IgD-negative memory B cell (primary cell): ENCODE measurements at regions not wholly inside any gene's neighbourhood (a gene's known extent, or its start where the extent isn't known, plus 50 kb on each side); places are given as distances from the start of the nearest gene placed in this dataset.

ENCODE experiments used
- H3K27ac Mint-ChIP-seq, 3 donors: one replicate each; pipeline ENCODE4 v1.8.0; 2020 to 2022; ENCODE audit warnings: mild to moderate bottlenecking in 3 of 3, mixed read lengths in 3 of 3, moderate library complexity in 1 of 3
- H3K27me3 Mint-ChIP-seq: one replicate; pipeline ENCODE4 v1.8.0; 2021; ENCODE audit warnings: mixed read lengths
- H3K36me3 Mint-ChIP-seq: one replicate; pipeline ENCODE4 v1.8.0; 2020; ENCODE audit warnings: mild to moderate bottlenecking, mixed read lengths
- H3K4me1 Mint-ChIP-seq, 3 donors: one replicate each; pipeline ENCODE4 v1.8.0; 2020 to 2022; ENCODE audit warnings: mixed read lengths in 3 of 3, mild to moderate bottlenecking in 1 of 3
- H3K4me3 Mint-ChIP-seq, 4 donors: one replicate each; pipeline ENCODE4 v1.8.0; 2020 to 2022; ENCODE audit warnings: mild to moderate bottlenecking in 4 of 4, mixed read lengths in 4 of 4, moderate library complexity in 3 of 4
- H3K9me3 Mint-ChIP-seq, 3 donors: one replicate each; pipeline ENCODE4 v1.8.0; 2020 to 2021; ENCODE audit warnings: mixed read lengths in 3 of 3, mild to moderate bottlenecking in 1 of 3

GRCh38 chr6:165922309-165922794, 245.3 kb downstream of the TBXT start:
- Mint-ChIP-seq H3K36me3 (peaks cover 1% of the 10 kb centered on the region), H3K9me3 (peaks cover 3 to 5% (median 5%) of the 10 kb centered on the region in 3 donors), H3K27ac (no peak overlapping the region), H3K27me3 (peaks cover 3% of the 10 kb centered on the region), H3K4me1 (no peaks in the 10 kb centered on the region), H3K4me3 (no peak overlapping the region)

GRCh38 chr6:165920896-165921671, 246.6 kb downstream of the TBXT start:
- Mint-ChIP-seq H3K9me3 (peaks cover 3 to 5% (median 5%) of the 10 kb centered on the region in 3 donors), H3K4me3 (no peak overlapping the region), H3K27me3 (peaks cover 5% of the 10 kb centered on the region), H3K4me1 (no peaks in the 10 kb centered on the region), H3K27ac (no peak overlapping the region), H3K36me3 (peaks cover 1% of the 10 kb centered on the region)

GRCh38 chr6:165917576-165917975, 250.1 kb downstream of the TBXT start:
- H3K27me3 Mint-ChIP-seq, result peaks cover 5% of the 10 kb centered on the region
- H3K4me3 Mint-ChIP-seq, result no peak overlapping the region
- H3K27ac Mint-ChIP-seq, result no peak overlapping the region
- H3K9me3 Mint-ChIP-seq, result peaks cover 0 to 2% (median 0%) of the 10 kb centered on the region in 3 donors
- H3K36me3 Mint-ChIP-seq, result peaks cover 1% of the 10 kb centered on the region
- no peaks in the 10 kb centered on the region for H3K4me1 Mint-ChIP-seq

GRCh38 chr6:165915022-165915770, 252.2 kb upstream of the PDE10A start:
- H3K4me1 Mint-ChIP-seq, result no peaks in the 10 kb centered on the region
- no peak overlapping the region for H3K27ac Mint-ChIP-seq

GRCh38 chr6:165913676-165914570, 250.9 kb upstream of the PDE10A start:
- Mint-ChIP-seq H3K36me3 (peaks cover 1% of the 10 kb centered on the region), H3K27ac (no peak overlapping the region), H3K27me3 (peaks cover 1% of the 10 kb centered on the region), H3K4me3 (no peak overlapping the region), H3K9me3 (peaks cover 0 to 2% (median 0%) of the 10 kb centered on the region in 3 donors), H3K4me1 (no peaks in the 10 kb centered on the region)

More at GRCh38 chr6:165915022-165915770, 252.2 kb upstream of the PDE10A start:
- no peaks in the 10 kb centered on the region for H3K9me3 Mint-ChIP-seq
- H3K27me3 Mint-ChIP-seq, result peaks cover 1% of the 10 kb centered on the region
- peaks cover 1% of the 10 kb centered on the region for H3K36me3 Mint-ChIP-seq
- no peak overlapping the region for H3K4me3 Mint-ChIP-seq

GRCh38 chr6:165910184-165910966, 247.3 kb upstream of the PDE10A start:
- Mint-ChIP-seq H3K9me3 (peaks cover 0 to 2% (median 0%) of the 10 kb centered on the region in 3 donors), H3K4me3 (no peak overlapping the region), H3K27me3 (no peaks in the 10 kb centered on the region)

GRCh38 chr6:165906736-165907135, 243.7 kb upstream of the PDE10A start:
- no peak overlapping the region for H3K4me3 Mint-ChIP-seq
- H3K36me3 Mint-ChIP-seq, result no peaks in the 10 kb centered on the region
- no peaks in the 10 kb centered on the region for H3K27me3 Mint-ChIP-seq
- H3K4me1 Mint-ChIP-seq, result no peaks in the 10 kb centered on the region
- H3K27ac Mint-ChIP-seq, result no peak overlapping the region
- peaks cover 1 to 8% (median 5%) of the 10 kb centered on the region in 3 donors for H3K9me3 Mint-ChIP-seq

More at GRCh38 chr6:165910184-165910966, 247.3 kb upstream of the PDE10A start:
- H3K27ac Mint-ChIP-seq, result no peak overlapping the region
- no peaks in the 10 kb centered on the region for H3K4me1 Mint-ChIP-seq
- H3K36me3 Mint-ChIP-seq, result no peaks in the 10 kb centered on the region

GRCh38 chr6:165905744-165906143, 242.7 kb upstream of the PDE10A start:
- Mint-ChIP-seq H3K4me3 (no peak overlapping the region), H3K27me3 (no peaks in the 10 kb centered on the region), H3K4me1 (no peaks in the 10 kb centered on the region), H3K36me3 (no peaks in the 10 kb centered on the region), H3K27ac (no peak overlapping the region), H3K9me3 (peaks cover 1 to 8% (median 5%) of the 10 kb centered on the region in 3 donors)

DNA sequence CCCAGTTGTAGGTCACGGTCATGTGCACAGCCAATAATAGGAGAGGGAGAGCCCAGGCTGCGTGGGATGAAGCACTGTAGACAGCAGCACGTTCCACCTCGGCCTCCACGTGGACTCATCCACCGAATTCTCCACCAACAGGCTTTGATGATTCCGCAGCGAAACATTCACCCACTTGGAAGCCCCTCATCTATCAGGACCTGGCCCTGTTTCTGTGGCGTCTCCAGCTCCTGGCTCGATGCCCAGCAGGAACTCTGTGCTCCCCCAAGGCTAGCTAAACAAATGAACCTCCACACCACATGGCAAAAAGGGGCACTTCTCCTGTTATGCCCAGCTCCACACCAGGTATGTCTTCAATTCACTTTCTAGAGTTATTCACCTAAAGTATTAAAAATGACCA, 237.9 kb upstream of the PDE10A start:
- Mint-ChIP-seq H3K4me1 (no peaks in the 10 kb centered on the region), H3K9me3 (peaks cover 1 to 8% (median 3%) of the 10 kb centered on the region in 3 donors), H3K27ac (peak overlapping the region in 1 of 3 donors; percentile 59), H3K4me3 (no peak overlapping the region), H3K36me3 (no peaks in the 10 kb centered on the region), H3K27me3 (no peaks in the 10 kb centered on the region)

DNA sequence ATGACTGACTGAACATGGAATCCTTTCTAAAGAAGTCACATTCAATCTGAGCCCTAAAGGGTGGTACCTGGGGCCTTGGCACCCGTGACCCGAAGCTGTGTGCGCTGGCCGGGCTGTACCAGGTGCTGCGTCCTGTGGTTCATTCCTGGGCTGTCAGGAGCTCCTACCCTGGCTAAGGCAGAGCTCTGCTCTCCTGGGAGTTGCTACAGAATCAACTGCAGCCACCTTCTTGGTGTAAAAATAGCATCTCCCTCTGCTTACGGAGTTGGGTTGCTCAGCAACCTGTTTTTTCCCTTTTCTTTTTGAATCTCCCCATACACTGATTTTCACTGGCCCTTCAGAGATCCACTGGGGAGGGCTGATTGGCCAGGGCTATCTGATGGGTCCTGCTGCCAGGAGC, 236.6 kb upstream of the PDE10A start:
- Mint-ChIP-seq H3K27me3 (no peaks in the 10 kb centered on the region), H3K36me3 (no peaks in the 10 kb centered on the region), H3K4me1 (no peaks in the 10 kb centered on the region), H3K27ac (no peak overlapping the region), H3K9me3 (peaks cover 1 to 8% (median 3%) of the 10 kb centered on the region in 3 donors), H3K4me3 (no peak overlapping the region)

GRCh38 chr6:165895421-165896165, 232.6 kb upstream of the PDE10A start:
- Mint-ChIP-seq H3K36me3 (no peaks in the 10 kb centered on the region), H3K9me3 (no peaks in the 10 kb centered on the region), H3K4me1 (no peaks in the 10 kb centered on the region), H3K4me3 (no peak overlapping the region), H3K27me3 (no peaks in the 10 kb centered on the region), H3K27ac (peak overlapping the region in 1 of 3 donors; percentile 59)

GRCh38 chr6:165894171-165894825, 231.3 kb upstream of the PDE10A start:
- H3K27me3 Mint-ChIP-seq, result no peaks in the 10 kb centered on the region
- no peaks in the 10 kb centered on the region for H3K4me1 Mint-ChIP-seq
- no peaks in the 10 kb centered on the region for H3K36me3 Mint-ChIP-seq
- no peak overlapping the region for H3K27ac Mint-ChIP-seq
- no peaks in the 10 kb centered on the region for H3K9me3 Mint-ChIP-seq
- H3K4me3 Mint-ChIP-seq, result no peak overlapping the region

GRCh38 chr6:165893431-165893830, 230.4 kb upstream of the PDE10A start:
- H3K4me3 Mint-ChIP-seq, result no peak overlapping the region
- no peaks in the 10 kb centered on the region for H3K9me3 Mint-ChIP-seq
- H3K27me3 Mint-ChIP-seq, result no peaks in the 10 kb centered on the region
- H3K4me1 Mint-ChIP-seq, result no peaks in the 10 kb centered on the region
- H3K27ac Mint-ChIP-seq, result no peak overlapping the region
- no peaks in the 10 kb centered on the region for H3K36me3 Mint-ChIP-seq
